ENCODE measurements at regions not wholly inside any gene's neighbourhood (a gene's known extent, or its start where the extent isn't known, plus 50 kb on each side); places are given as distances from the start of the nearest gene placed in this dataset.
"Not testable (repeated sequence)": the region's sequence is repeated elsewhere in the genome, so short reads cannot be mapped to it uniquely, and the experiment has no call there.

DNA sequence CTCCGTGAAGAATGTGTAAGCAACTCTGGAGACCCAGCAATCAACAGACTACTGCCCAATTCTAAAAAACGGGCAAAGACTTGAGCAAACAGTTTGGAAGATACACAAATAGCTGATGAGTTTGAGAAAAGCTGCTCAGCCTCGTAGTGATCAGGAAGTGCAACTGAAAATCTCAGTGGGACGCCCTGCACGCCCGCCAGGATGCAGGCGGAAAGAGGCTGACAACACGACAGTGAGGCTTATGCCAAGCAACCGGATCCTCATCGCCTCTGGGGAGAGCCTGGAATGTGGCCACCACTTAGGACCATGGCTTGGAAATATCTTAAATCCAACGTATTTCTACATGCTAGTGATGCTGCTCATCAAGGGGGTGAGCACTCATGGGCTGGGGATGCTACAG is 116.2 kb upstream of the FAM20C start:
- H3K4me3 ChIP-seq; in situ Hi-C loops (cut with MboI; ENCODE audit: low pct_unique_long_range_greater_than_20kb in 2 of 9, low sequenced_read_pairs in 9 of 9, unreplicated experiment in 9 of 9); H3K27ac ChIP-seq; ATAC-seq (replicated peaks in 6 of 8): not testable (repeated sequence)
- peaks cover 12 to 17% of the 10 kb centered on the region in 2 donors for H3K4me1 ChIP-seq (replicated peaks in 1 of 2)
- WGBS, 10 experiments, result no CpG with 5 or more reads among the region's 11 CpGs

DNA sequence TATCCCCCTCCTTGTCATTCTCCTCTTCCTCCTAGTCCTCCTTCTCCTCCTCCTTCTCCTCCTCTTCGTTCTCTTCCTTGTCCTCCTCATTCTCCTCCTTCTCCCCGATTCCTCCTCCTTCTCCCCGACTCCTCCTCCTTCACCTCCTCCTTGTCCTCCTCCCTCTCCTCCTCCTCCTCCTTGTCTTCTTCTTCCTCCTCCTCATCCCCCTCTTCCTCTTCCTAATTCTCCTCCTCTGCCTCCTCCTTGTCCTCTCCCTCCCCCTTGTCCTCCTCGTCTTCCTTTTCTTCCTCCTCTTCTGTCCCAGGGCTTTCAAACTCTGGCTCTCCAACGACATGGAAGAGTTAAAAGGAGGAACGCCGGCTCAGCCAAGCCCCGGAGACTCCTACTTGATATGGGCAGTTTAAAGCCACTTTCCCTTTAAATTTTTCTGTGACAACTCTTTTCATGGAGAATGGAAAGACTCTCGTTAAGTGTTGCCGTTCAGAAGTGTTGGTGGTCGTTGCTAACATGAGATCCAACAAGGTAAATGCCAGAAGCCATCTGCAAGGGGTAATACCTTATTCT is 115.5 kb upstream of the FAM20C start:
- in situ Hi-C loops (cut with MboI; ENCODE audit: low pct_unique_long_range_greater_than_20kb in 2 of 9, low sequenced_read_pairs in 9 of 9, unreplicated experiment in 9 of 9); ATAC-seq (replicated peaks in 6 of 8); H3K27ac ChIP-seq; H3K4me3 ChIP-seq: not testable (repeated sequence)
- 28 to 83% methylated on average over 1 to 3 of the region's 11 CpGs; no CpG with 5 or more reads in 8 of the 10 experiments for WGBS, 10 experiments
- H3K4me1 ChIP-seq (replicated peaks in 1 of 2), result peaks cover 20 to 22% of the 10 kb centered on the region in 2 donors

DNA sequence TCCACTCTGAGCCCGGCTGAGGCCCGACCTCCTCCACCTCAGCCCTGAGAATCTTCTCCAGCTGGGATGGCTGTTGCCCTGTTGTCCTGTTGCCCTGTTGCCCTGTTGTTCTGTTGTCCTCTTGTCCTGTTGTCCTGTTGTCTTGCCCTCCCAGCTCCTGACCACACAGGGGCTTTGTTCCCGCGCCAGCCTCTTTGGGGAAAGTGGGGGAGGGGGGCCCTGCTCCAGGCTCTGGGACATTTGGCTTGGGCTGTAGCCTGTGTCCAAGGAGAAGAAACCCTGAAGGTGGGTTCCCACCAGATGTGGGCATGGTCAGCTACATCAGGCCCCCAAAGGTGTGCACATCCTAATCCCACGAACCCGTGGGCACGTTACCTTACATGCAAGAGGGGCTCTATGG is 113.5 kb upstream of the FAM20C start:
- H3K4me3 ChIP-seq; H3K27ac ChIP-seq; in situ Hi-C loops (cut with MboI; ENCODE audit: low pct_unique_long_range_greater_than_20kb in 2 of 9, low sequenced_read_pairs in 9 of 9, unreplicated experiment in 9 of 9); ATAC-seq (replicated peaks in 6 of 8): not testable (repeated sequence)
- peaks cover 24% of the 10 kb centered on the region in 2 donors for H3K4me1 ChIP-seq (replicated peaks in 1 of 2)
- WGBS, 10 experiments, result no CpG with 5 or more reads among the region's 7 CpGs

DNA sequence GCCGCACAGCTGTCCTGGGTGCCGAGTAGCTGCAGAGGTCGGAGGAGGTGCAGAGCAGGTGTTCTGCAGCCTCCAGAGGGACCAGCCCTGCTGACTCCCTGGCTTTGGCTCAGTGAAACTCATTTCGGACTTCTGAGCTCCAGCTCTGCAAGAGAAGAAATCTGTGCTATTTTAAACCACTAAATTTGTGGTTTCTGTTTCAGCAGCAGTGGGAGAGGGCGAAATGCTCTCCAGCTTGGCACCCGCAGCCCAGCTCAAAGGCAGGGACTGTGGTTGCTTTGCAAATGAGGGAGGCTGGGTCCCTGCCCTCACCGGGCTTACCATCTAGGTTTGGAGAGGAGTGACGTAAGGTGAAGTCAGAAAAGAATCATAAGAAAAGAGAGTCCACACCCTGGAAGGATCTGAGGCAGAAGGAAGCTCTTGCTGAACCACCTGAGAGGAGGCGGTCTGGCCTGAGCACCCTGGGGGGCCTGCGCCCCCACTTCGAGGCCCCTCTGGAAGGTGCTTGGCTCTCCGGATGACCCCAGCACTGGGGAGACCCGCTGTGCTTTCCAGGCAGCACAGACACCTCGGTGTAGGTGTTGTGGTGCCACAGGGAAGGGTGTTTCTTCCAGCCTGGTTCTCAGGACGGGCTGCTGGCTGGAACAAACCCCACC is 112.8 kb upstream of the FAM20C start:
- ATAC-seq (replicated peaks in 6 of 8); H3K4me3 ChIP-seq; H3K27ac ChIP-seq; in situ Hi-C loops (cut with MboI; ENCODE audit: low pct_unique_long_range_greater_than_20kb in 2 of 9, low sequenced_read_pairs in 9 of 9, unreplicated experiment in 9 of 9): not testable (repeated sequence)
- H3K4me1 ChIP-seq (replicated peaks in 1 of 2), result peaks cover 24% of the 10 kb centered on the region in 2 donors
- 20 to 100% methylated on average over 1 of the region's 15 CpGs; no CpG with 5 or more reads in 8 of the 10 experiments for WGBS, 10 experiments

DNA sequence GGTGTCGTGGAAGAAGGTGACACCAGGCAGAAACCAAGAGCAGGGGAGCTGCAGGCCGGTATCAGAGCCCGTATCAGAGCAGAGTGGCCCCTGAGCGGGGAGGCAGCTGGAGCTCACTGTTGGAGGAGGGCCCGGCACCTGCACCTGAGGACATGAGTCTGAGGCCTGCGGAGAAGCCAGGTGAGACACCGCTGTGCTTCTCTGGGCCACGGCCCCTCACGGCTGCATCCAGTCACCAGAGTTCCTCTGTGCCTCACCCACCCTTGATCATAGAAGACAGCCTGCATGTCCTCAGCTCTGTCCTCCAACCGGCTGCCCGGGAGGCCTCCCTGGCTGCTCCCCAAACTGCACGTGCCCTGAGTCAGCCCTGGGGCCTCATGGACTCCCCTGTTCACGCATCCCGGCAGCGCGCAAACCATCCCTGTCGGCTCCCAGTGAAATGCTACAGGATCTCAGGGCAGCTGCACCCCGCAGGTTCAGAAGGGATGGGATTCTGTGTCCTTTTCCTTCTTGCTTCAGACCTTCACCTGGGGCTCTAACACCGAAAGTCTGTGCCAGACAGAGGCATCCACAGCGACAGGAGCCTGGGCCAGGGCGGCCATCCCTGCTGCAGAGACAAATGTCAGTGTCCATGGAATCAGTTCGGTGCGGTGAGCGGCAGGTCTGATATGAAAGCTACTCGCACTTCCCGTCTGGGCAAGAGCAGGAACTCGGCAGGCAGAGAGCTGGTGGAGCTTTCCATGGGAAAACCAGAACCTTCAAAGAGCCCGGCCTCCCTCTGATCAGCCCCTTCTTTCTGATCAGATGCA is 111.9 kb upstream of the FAM20C start:
- no peak overlapping the region for H3K4me3 ChIP-seq
- ATAC-seq (replicated peaks in 6 of 8), result no peak
- peak overlapping the region; percentile 35 to 57 for H3K27ac ChIP-seq
- in situ Hi-C loops (cut with MboI; ENCODE audit: low pct_unique_long_range_greater_than_20kb in 2 of 9, low sequenced_read_pairs in 9 of 9, unreplicated experiment in 9 of 9), result no loop called here
- 80 to 100% (median 91%) methylated on average over 1 to 10 of the region's 28 CpGs; no CpG with 5 or more reads in 4 of the 10 experiments for WGBS, 10 experiments
- H3K4me1 ChIP-seq (replicated peaks in 1 of 2), result peaks cover 24% of the 10 kb centered on the region in 2 donors

DNA sequence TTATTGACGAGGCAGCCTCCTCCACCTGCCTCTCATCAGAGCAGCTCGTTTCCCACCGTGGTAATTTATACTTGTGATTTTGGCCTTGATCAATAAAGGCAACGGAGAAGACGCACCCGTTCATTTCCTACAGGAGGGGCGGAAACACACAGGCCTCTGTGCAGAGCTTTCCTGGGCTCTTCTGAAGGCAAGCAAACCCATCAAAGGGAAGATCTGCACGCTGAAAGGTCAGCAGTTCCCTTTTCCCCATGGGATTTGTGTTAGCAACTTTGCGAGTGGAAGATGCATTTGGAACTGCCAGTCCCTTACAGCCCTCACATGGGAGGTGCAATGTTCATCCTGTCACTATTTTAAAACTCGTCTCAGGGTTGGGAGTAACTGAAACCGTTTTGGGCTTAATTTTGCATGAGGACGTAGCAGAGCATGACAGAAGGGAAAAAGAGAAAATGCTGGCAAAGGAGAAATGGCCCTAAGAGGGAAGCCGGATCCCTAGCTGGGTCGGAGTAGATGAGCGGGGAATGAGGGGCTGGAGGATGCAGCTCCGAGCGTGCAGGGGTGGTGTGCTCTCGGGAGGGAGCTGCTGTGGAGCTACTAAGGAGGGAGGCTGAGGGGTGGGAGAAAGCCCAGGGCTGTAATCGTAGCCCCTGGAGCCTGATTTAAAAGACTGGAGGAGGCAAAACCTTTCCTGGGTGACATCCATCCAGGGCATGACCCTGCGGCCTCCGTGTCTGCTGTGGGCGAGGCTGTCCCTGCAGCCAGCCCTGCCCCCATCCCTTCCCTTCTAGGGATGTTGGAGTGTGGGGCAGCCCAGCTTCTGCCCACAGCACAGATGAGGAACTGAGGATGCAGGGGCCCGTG is 111.1 kb upstream of the FAM20C start:
- H3K4me3 ChIP-seq, result no peak overlapping the region
- 57 to 100% (median 74%) methylated on average over 1 to 10 of the region's 23 CpGs; no CpG with 5 or more reads in 1 of the 10 experiments for WGBS, 10 experiments
- in situ Hi-C loops (cut with MboI; ENCODE audit: low pct_unique_long_range_greater_than_20kb in 2 of 9, low sequenced_read_pairs in 9 of 9, unreplicated experiment in 9 of 9), result no loop called here
- ATAC-seq (replicated peaks in 6 of 8), result peak in 4 of 8 experiments; percentile 35 to 70 (median 62)
- peaks cover 24% of the 10 kb centered on the region in 2 donors for H3K4me1 ChIP-seq (replicated peaks in 1 of 2)
- H3K27ac ChIP-seq, result peak overlapping the region; percentile 35 to 57

DNA sequence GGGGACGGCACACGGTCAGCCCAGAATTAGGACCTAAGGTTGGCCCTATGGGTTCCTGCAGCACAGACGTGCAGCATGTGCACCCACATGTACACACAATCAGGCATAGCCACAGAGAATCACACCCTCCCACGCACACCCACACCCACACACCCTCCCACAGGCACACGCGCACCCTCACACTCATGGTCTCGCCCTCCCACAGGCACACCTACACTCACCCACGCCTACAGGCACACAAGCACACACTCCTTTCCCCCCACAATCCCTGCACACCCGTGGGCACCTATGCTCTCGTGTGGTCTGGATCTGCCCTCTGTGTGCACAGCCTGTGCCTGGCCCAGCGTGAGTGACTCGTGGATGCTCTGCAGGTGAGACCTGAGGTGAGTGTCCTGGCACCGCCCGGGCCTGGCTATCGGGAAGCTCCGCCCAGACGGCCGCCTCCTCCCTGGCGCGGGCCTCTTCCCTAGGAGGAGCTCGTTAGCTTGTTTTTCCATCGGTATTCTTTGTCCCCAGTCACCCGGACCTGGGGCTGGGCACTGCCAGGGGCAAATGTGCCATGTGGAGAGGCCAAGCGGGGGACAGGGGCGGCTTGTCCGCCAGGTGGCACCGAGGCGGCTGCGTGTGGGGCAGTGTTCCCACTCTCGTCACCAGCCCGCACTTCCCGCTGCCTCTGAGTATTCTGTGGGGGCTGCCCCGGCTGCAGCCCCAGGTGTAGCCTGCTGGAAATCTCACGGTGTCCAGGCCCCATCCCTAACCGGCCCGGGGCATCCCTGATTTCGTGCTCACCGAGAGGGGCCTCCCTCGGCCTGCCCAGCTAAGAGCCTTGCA is 110.2 kb upstream of the FAM20C start:
- WGBS, 10 experiments, result 40 to 100% (median 80%) methylated on average over 1 of the region's 39 CpGs; no CpG with 5 or more reads in 7 of the 10 experiments
- H3K27ac ChIP-seq, result peak overlapping the region; percentile 6 to 57
- peak in 1 of 8 experiments; percentile 12 for ATAC-seq (replicated peaks in 6 of 8)

DNA sequence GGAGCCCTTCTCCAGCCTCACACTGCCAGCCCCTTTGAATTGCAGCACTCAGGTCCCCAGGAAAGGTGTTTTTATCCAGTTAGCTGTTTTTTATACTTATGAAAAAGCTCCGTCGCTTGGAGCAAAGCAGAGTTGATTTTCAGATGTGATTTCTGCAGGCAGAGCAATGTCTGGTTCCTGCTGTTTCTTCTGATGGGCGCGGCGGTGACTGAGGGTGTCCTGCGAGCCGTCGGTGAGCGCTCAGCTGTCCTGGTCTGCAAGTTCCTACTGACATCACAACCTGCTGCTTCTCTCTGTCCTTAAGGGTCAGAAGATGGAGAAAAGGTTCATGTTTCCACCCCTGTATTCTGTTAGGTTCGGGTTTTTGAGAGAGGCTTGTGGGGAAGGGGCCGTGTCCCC is 109.6 kb upstream of the FAM20C start:
- in situ Hi-C loops (cut with MboI; ENCODE audit: low pct_unique_long_range_greater_than_20kb in 2 of 9, low sequenced_read_pairs in 9 of 9, unreplicated experiment in 9 of 9), result no loop called here
- WGBS, 10 experiments, result 67 to 95% (median 82%) methylated on average over 2 to 11 of the region's 11 CpGs; no CpG with 5 or more reads in 3 of the 10 experiments
- no peak for ATAC-seq (replicated peaks in 6 of 8)
- Histone ChIP-seq H3K27ac (no peak overlapping the region), H3K4me3 (no peak overlapping the region), H3K4me1 (replicated peaks in 1 of 2) (peaks cover 24% of the 10 kb centered on the region in 2 donors)

More for the DNA sequence above, 110.2 kb upstream of the FAM20C start:
- peaks cover 24% of the 10 kb centered on the region in 2 donors for H3K4me1 ChIP-seq (replicated peaks in 1 of 2)
- H3K4me3 ChIP-seq, result no peak overlapping the region
- in situ Hi-C loops (cut with MboI; ENCODE audit: low pct_unique_long_range_greater_than_20kb in 2 of 9, low sequenced_read_pairs in 9 of 9, unreplicated experiment in 9 of 9), result no loop called here

DNA sequence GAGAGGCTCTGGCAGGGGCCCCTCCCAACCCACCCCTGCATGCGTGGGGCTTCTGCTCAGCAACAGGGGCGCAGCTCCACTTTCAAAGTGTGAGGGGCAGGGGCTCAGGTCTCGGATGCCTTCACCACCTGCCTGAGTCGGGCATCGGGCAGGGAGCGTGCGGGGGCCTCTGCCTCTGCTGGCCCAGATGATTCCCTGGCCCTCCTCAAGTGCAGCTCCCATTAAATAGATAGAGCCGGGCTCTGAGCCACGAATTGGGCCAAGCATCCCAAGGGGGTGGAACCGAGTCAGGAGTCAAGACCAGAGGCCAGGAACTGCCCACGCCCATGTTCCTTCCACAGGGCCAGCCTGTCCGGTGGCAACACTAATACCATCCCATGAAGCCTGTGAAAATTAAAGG is 108.9 kb upstream of the FAM20C start:
- H3K4me3 ChIP-seq, result no peak overlapping the region
- H3K4me1 ChIP-seq (replicated peaks in 1 of 2), result peaks cover 24% of the 10 kb centered on the region in 2 donors
- in situ Hi-C loops (cut with MboI; ENCODE audit: low pct_unique_long_range_greater_than_20kb in 2 of 9, low sequenced_read_pairs in 9 of 9, unreplicated experiment in 9 of 9), result no loop called here
- H3K27ac ChIP-seq, result no peak overlapping the region
- no peak for ATAC-seq (replicated peaks in 6 of 8)
- 60 to 92% (median 83%) methylated on average over 1 to 2 of the region's 12 CpGs; no CpG with 5 or more reads in 7 of the 10 experiments for WGBS, 10 experiments

DNA sequence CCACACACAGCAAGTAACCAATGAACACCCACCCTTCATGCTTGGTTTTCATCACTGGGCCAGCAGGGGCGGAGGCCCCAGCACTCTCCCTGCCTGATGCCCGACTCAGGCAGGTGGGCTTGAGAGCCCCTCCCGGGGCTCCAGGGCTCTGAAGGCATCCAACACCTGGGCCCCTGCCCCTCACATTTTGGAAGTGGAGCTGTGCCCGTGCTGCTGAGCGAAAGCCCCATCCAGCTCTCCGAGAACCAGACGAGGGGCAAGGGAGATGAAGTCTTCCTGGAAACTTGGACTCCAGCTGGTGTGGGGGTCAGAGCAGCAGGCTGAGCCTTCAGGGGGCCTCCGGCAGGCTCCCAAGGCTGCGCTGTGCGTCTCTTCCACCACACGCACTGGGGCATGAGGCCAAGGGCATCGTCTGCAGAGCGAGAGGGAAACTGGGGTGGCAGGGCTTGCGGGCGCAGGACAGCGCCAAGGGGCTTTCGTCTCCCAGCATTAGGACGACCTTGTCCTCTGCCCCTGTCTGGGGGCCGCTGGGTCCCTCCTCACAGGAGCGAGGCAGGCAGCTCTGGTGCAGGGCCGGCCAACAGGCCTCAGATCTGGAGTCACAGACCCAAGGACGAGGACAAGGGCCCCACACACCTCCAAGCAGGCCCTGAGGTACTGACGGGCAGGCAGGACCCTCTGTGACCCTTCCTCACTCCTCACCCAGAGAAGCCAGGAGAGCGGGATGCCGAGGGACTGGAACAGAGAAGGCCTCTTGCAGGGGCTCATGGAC is 108.3 kb upstream of the FAM20C start:
- Histone ChIP-seq H3K27ac (no peak overlapping the region), H3K4me1 (replicated peaks in 1 of 2) (peaks cover 24% of the 10 kb centered on the region in 2 donors), H3K4me3 (no peak overlapping the region)
- ATAC-seq (replicated peaks in 6 of 8), result no peak
- 60 to 94% (median 85%) methylated on average over 1 to 7 of the region's 25 CpGs; no CpG with 5 or more reads in 4 of the 10 experiments for WGBS, 10 experiments
- in situ Hi-C loops (cut with MboI; ENCODE audit: low pct_unique_long_range_greater_than_20kb in 2 of 9, low sequenced_read_pairs in 9 of 9, unreplicated experiment in 9 of 9), result no loop called here

DNA sequence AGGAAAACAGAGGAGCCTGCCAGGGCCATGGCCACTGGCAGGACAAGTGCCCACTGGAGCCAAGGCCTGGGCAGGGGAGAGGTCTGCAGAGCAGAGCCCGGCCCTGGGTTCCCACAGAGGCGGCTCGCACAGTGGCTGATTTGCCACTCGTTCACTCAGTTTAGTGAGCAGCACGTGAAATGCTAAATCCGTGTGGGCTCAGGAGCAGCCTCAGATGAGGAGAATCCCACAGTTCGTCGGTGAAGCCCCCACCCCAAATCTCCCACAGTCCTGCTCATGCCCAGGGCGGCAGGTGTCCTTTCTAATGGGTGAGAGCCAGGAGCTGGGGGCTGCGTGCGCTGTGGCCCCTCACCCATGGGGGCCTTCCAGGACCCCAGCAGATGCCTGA is 107.7 kb upstream of the FAM20C start:
- Histone ChIP-seq H3K4me1 (replicated peaks in 1 of 2) (peaks cover 24% of the 10 kb centered on the region in 2 donors), H3K27ac (no peak overlapping the region), H3K4me3 (no peak overlapping the region)
- WGBS, 10 experiments, result 90 to 100% (median 100%) methylated on average over 1 to 4 of the region's 11 CpGs; no CpG with 5 or more reads in 6 of the 10 experiments
- in situ Hi-C loops (cut with MboI; ENCODE audit: low pct_unique_long_range_greater_than_20kb in 2 of 9, low sequenced_read_pairs in 9 of 9, unreplicated experiment in 9 of 9), result no loop called here
- ATAC-seq (replicated peaks in 6 of 8), result no peak

Measured in motor neuron (in vitro differentiated cells).